ENCODE measurements at regions not wholly inside any gene's neighbourhood (a gene's known extent, or its start where the extent isn't known, plus 50 kb on each side); places are given as distances from the start of the nearest gene placed in this dataset.

DNA sequence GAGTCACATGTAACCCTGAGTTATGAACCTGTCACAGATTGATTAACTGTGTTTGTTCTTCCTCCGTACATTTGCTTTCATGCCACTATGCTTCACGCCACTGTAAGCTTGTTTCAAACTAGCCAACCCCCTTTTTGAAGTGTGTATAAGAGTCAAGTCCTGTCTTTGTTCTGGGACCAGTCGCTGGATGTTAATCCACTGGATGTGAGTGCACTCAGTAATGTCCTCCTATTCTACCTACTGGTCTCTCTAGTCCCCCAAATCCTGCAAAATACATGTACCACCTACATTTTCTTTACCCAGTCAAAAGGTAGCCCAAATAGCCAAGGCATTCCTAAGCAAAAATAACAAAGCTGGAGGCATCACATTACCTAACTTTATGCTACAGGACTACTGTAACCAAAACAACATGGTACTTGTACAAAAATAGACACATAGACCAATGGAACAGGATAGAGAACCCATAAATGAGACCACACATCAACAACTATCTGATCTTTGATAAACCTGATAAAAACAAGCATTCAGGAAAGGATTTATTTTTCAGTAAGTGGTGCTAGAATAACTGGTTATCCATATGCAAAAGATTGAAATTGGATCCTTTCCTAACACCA is 1139.1 kb upstream of the SEMA6A start:
- DNase-seq (ENCODE audit: low spot score), result no peak

DNA sequence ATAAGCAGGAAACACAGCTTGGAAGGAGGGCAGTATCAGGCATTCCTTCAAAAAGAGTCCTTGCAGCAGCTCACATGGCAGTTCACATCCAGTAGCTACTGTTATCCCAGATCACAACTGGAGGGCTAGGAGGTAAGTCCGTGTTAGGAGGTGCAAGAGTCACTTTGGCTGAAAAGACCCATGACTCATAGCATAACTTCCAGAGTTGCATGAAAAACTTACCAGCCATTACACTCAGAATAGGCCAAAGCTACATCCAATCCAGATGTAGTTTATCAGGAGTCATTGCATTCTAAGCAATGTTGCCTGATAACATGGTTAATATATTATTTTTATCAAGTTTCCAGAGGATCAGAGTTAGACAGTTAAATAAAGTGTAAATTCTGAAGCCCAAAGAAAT is 1126.4 kb upstream of the SEMA6A start:
- DNase-seq (ENCODE audit: low spot score), result no peak

DNA sequence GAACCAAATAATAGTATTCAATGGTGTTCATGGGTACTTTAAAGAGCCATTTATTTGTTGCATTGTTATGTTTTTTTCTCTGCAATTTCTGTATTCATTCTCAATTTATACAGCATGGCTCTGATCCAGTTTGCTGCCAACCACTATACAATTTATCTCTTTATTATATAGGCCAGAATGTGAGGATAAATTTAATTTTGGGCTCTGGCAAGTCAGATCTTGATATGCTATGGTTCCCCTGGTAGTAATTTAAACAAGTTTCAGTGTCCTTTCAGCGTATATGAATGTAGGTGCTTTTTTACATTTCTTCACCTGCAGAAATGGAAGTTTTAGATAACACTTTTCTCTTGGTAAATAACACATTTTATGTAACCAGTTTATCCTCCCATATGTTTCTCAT is 1118.0 kb upstream of the SEMA6A start:
- DNase-seq (ENCODE audit: low spot score), result no peak

DNA sequence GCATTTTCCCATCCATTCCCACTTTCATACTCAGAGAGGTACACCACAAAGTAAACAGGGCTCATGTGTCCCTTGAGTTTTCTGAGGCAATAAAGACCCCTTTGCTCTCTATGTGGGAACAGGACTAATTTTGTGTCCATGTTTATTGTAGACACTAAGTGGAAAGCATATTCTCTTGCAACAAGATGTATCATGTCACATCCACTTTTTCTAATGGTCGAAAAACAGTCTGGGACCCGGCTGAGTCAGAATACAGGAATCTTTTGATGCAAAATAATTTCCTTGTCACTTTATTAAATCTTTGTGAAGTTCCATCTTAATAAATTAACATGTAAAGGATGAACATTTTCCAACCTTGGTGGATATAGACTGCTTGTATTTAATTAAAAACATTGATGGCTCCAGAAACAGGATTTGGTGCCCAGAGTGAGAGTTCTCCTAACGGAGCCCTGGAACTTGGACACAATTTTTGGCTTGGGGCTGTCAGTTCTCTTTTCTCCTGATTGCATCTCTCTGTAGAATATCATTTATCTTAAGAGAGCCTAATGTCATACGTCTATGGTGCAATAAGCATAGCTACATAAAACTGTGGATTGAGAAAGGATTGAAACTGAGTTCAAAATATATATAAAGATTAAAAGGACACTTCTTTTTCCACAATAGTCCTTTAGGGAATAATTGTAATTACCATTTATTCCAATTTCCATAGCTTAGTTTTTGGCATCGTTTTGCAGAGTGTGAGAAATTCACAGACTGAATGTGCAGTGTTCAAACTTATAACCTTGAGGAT is 1116.7 kb upstream of the SEMA6A start:
- DNase-seq (ENCODE audit: low spot score), result no peak

DNA sequence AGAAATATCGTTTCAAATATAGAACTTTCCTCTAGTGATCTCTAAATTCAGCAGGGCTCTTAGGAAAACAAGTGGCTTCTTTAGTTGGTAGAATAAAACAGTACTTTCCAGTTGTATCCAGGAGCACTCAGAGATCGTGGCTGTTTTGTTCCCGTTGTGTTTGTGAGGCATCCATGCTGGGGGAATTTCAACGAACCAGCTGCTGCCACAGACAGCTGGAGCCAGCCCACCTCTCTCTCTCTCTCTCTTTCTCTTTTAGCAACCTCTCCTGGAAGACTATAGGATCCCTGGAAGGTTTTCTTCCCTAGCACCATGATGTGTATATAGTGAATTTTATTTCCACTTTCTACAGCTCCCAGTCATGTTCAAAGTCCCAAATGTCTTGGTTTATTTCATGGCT is 1116.0 kb upstream of the SEMA6A start:
- no peak for DNase-seq (ENCODE audit: low spot score)

DNA sequence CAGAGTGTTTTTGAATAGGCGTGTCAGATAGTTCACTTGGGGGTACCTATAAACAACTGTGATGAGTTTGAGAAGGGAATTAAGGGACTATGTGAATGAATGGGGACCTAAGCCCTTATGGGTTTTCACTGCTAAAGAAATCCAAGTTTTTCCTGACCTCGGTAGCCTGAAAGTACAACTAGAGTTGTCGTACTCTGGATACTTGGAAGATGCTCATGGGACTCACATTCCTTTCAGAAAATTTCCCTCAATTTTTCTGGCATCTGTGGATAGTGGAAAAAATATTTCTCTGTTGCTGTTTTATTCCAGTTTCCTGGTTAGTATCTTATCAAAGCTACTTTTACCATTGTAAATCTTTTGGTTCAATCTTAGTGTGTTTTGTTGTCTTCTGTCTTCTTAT is 1112.3 kb upstream of the SEMA6A start:
- no peak for DNase-seq (ENCODE audit: low spot score)

DNA sequence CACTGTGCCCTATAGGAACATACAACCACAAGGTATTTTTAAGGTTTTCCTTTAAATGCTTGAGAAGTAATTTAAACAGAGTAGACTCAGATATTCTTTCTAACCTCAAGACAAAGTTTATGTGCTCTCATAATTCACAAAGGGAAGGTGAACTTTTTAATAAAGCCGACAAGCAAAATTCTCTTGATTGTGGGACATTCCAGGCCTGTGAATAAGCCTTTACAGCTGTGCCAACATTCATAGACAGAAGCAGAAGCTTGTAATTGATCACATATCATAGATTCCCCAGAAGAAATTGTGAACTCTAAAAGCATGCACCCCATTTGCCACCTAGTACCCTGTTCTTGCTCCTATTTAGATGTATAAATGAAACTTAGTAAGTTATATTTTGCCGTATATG is 1107.8 kb upstream of the SEMA6A start:
- DNase-seq (ENCODE audit: low spot score), result no peak

DNA sequence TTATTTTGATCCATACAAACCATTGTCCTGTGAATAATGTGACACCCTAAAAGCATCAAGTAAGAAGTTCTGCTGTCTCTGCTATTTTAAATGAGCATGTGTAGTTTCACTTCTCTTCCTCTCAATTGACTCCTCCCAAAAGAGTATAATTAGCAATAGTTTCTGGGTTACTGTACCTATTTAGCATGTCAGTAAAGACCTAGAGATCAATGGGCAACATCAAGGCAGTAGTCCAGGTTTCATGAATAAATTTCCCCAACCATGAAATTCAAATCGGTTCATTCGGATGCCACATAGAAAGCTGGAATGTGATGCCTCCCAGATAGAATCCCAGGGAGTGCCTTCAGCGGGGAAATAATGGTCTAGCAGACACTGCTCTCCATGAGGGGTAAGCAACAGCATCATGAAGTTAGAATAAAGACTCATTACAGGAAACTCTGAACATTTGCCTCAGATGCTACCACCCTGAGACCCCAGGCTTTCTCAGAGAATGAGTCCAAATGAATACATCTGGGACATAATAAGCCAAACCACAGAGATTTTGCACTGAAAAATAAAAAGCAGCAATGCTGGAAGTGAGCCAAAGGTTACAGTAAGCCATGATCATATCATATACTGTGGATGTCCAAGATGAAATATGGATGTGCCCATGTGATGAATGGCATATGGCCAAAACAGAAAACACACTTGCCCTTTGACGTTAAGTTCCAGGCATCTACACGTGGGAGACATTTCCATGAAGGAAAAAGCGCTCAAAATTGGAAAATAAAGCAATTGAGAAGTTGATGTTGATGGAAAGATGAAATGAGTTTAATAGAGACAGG is 1107.0 kb upstream of the SEMA6A start:
- no peak for DNase-seq (ENCODE audit: low spot score)

DNA sequence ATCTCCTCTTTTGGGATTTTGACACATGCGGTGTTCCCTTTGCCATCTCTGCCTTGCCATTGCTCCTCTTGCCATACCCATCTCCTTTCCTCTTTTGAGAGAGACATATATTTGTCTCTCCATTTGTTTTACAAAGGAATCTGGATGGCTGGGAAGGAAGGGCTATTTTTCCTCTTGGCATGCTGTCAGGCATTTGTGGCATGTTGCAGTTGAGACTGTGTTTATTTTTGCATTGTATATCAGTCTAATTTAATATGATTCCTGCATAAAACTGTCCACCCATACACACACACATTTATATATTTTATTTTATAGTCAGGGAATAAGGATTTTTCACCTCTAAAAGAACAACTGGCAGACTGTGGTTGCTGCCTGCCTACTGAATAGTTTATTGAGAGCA is 1105.8 kb upstream of the SEMA6A start:
- no peak for DNase-seq (ENCODE audit: low spot score)

DNA sequence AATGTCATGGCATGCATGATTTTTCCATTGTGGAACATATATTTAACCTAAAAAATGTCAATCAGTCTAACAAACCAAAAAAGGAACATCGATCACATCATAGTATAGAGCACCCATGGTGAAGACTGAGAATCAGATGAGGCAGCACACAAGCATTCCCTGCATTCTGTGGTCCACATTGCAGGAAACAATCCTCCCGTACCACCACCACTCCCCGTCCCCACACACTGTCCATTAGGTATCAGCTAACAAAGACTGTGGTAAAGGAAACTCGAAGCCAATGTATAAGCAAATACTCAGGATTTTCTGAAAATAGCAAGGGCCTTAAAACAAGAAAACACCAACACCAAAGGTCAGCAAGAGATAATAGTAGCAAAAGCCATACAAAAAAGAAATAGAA is 1104.4 kb upstream of the SEMA6A start:
- DNase-seq (ENCODE audit: low spot score), result no peak

DNA sequence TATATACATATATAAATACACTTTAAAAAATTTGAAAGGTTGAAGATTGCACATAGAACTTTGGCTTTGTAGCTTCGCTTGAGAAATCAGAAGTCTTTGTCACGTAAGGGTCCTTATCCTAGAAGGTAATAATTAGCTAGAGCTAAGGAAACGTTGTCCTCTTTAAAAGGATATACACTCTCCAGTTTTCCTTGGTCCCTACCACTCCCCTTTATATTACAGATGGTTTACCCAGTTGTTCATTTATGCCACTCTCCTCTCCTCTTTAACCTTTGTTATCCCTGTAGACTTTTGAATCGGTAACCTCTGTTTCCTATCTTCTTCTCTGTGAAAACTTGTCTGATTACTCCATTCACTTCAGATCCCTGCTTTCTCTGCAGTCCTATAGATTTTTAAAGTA is 1101.0 kb upstream of the SEMA6A start:
- DNase-seq (ENCODE audit: low spot score), result no peak

DNA sequence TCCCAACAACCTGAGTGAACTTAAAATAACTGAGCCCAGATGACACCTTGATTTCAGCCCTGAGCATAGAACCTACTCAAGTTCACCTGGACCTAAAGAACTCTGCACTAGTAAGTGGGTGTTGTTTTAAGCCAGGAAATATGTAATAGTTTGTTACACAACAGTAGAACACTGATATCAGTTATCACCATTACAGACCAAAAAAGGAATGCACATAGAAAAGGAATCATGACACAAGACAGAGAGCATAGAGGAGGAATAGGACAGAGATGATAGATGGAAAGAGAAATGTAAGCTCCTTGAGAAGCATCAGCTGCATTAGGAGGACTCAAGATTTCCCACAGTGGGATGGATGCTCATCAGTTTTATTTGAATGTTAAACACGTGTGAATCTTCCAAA is 1096.9 kb upstream of the SEMA6A start:
- DNase-seq (ENCODE audit: low spot score), result no peak

DNA sequence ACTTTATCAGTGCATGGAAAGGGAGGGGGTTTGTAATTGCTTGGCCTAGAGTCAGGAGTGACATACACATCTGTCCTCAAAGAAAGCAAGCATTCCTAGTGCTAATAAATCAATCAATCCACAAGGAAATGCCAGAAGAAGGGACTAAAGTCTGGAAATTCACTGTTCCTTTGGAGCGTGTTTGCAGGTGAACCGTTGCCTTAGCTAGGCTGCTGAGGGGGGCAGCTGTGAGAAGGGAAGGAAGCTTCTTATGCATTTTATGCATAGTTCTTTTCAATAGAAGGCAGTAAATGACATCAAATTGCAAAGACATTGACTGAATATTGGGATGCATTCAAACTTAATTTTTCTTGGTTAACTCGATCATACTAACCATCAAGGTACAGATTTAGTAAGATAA is 1092.5 kb upstream of the SEMA6A start:
- DNase-seq (ENCODE audit: low spot score), result no peak

DNA sequence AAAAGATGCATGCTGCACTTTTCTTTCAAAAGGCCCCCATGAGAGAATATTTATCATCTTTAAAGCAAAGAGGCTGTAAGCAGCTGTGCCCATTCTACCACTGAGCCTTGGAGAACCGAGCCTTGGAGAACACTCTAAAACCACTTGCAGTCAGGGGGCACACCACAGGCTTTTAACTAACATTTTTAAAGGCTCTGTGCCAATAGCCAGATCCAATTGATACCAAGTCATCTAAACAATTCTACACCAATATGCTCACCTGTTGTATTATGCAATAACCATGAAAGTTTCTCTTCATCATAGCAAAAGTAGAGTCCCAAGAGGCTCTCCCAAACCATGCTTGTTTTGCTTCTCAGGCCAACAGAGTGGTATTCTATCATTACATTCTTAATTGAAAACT is 1090.5 kb upstream of the SEMA6A start:
- no peak for DNase-seq (ENCODE audit: low spot score)

DNA sequence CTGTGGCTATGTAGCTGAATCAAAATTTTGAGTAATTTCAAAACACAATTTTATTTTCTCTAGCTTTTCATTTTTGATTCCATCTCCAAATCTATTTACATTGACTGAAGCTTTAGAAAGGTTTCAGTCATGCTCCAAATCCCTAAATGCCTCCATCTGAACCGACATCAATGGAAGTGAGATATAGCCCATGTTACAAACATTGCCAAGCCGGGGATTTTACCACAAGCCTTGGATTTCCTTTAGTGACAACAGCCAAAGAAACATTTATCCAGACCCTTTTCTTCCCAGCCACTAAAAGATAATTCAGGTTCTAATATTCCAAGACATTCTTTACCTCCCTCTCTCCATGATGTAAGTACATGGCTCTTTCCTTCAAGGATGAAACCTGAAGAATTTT is 1087.7 kb upstream of the SEMA6A start:
- no peak for DNase-seq (ENCODE audit: low spot score)

DNA sequence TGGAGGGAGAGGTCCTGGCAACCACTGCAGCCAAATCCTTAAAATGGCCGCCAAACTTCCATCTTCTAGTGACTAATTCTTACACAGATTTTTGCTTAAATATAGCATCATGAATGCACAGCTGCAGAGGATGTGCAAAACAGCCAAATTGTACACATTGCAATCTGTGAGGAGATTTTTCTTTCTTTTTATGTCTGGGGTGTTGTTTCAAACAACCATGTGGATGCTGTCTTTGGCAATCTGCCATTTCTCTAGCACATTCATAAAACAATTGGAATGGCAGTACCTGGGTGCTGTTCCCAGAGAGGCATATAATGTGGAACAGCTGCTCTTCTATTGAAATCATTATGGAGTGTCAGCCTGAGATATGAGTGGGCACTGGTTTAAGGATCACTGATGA is 1082.9 kb upstream of the SEMA6A start:
- DNase-seq (ENCODE audit: low spot score), result no peak

DNA sequence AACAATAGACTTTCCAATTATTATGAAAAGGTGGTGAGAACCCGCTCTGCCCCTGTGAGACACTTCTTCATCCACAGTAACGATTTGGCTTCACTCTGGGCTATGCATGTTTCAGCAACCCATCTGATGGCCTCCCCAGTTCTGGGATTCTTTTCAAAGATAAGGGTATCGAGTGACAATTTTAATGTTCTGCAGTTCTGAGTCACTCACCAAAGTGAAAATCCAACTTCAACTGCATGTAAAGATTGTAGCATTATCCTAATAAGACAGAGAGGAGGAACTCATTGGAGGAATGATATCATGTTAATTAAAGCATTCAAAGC is 1078.3 kb upstream of the SEMA6A start:
- no peak for DNase-seq (ENCODE audit: low spot score)

DNA sequence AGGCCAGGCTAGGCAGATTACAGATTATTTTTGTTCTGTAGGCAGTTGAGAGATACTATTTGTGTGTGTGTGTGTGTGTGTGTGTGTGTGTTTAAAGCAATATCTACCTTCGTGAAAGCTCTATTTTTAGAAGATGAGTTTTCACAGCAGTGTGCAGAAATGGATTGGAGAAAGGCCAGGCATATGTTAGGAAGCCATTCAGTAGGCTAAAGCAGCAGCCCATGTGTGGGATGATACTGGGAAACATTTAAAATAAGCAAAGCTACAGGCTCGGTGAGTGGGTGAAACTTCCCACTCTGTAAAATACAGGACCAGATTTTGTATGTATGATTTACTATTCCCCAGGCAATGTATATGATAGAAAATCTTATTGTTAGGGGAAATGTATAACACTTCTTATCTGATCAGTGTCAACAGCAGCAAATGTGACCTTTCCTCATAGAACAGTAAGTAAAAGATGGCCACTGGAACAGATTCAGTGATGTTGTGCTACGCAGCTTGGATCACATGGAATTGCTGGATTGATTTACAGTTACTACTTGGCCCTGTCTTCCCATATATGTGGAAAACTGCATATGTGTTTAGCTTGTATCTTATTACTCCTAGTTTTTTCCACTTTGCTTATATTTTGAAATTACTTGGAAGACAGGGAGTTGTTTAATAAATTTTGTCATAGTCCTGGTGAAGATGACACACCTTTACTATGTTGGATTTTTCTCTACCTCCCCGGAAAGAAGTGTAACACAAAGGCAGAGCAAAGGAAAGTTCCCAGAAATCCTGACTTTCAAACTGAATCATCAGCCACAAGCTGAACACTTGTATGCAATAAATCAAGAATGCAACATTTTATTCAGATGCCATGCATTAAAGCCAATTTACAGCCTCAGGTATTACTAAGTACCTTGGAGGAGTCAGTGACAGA is 1077.7 kb upstream of the SEMA6A start:
- no peak for DNase-seq (ENCODE audit: low spot score)

DNA sequence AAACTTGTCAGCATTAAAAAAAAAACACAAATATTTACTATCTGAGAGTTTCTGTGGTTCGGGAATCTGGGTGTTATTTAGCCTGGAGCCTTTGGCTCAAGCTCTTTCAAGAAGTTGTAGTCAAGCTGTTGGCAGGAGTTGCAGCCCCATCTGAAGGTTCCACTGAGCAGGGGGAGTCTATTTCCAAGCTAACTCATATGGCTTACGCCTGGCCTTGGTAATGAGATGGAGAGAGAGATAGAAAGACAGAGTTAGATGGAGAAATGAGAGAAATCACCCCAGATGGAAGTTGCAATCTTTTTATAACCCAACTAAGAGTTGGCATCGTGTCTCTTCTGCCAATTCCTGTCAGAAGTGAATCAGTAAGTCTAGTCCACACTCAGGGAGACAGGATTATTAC is 1075.2 kb upstream of the SEMA6A start:
- DNase-seq (ENCODE audit: low spot score), result no peak

DNA sequence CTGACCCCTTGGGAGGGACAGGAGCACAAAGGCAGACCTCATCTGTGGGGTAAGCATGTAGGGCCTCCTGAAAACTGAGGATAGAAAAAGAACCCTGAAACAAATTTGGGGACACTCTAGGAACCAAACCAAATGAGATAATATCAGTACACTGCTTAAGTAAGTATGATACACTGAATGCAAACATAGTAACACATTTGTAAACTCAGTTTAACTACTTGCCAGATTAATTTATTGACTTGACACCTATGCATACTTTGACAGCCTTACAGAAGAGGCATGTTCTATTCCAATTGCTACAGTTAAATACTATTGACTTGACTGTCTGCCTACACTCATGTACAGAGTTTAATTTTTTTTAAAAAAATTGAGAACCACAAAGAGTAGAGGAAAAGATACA is 1070.8 kb upstream of the SEMA6A start:
- no peak for DNase-seq (ENCODE audit: low spot score)

DNA sequence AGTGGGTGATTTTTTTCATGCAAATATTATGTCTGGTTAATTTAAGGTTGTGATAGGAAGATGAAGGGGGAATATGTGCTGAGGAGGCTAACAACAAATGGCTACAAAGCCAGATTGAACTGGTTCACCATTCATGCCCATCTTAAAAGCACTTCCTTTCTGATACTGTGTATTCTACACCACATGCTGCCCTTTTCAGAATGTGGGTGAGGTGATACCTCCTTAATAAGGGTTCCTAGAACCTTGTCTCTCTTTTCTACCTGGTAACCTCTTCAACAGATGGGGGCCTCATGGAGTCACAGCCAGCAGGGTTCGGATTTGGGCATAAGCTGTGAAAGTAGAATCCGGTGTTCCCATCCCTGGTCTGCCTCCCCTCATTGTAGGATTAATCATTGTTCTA is 1064.0 kb upstream of the SEMA6A start:
- no peak for DNase-seq (ENCODE audit: low spot score)

DNA sequence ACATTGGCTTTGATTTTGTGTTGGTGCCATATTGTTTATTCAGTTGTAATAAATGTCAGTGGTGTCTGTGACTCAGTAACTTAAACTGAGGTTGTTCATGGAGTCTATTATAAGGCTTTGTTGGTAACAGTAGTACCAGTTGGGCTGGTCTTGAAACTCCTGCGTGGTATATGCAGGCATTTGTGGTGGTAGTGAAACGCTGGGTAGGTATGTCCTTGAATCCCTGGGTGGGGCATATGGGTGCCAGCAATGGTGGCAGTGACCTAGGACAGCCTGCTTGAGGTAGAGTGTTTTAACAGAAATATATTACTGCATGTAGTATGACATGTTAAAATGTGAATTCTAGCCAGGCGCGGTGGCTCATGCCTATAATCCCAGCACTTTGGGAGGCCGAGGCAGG is 1058.5 kb upstream of the SEMA6A start:
- DNase-seq (ENCODE audit: low spot score), result no peak
